ENCODE measurements at regions not wholly inside any gene's neighbourhood (a gene's known extent, or its start where the extent isn't known, plus 50 kb on each side); places are given as distances from the start of the nearest gene placed in this dataset.

GRCh38 chr1:191857600-191857999, 300.7 kb upstream of the RGS18 start:
- H3K4ac ChIP-seq (ENCODE audit: low read depth, low read length), result no peak overlapping the region
- no peaks in the 10 kb centered on the region for H4K20me1 ChIP-seq (ENCODE audit: insufficient read depth, low read length)
- H2AK5ac ChIP-seq (ENCODE audit: low read depth, low read length), result no peak overlapping the region
- H3K9ac ChIP-seq (ENCODE audit: low read depth, low read length), result no peak overlapping the region
- H3K9me3 ChIP-seq (ENCODE audit: control insufficient read depth, insufficient read depth, low read length), result no peaks in the 10 kb centered on the region
- in situ Hi-C loops (cut with MboI; ENCODE audit: low sequenced_read_pairs) (no loop called here), intact Hi-C loops (cut with micrococcal nuclease) (no loop called here), dilution Hi-C loops (cut with HindIII; ENCODE audit: low sequenced_read_pairs, unreplicated experiment) (no loop called here)
- ATAC-seq (ENCODE audit: low read depth) (peak; percentile 54), DNase-seq (peak; percentile 42)
- no peak overlapping the region for H3K23ac ChIP-seq (ENCODE audit: low read depth, low read length)
- TF ChIP-seq USF2 (IDR thresholded peaks at IDR 0.05; ENCODE audit: low read depth, low read length) (no peak), CTCF (conservative IDR thresholded peaks at IDR 0.05; ENCODE audit: low read depth, low read length) (no peak), RFX5 (IDR thresholded peaks at IDR 0.05; ENCODE audit: low read depth, low read length) (no peak)
- no peak overlapping the region for H3K56ac ChIP-seq (ENCODE audit: extremely low read depth, insufficient read depth, low read length)
- H4K5ac ChIP-seq (ENCODE audit: low read depth, low read length), result peak overlapping the region; percentile 63; the same call in 1 of the 2 replicates
- no peak overlapping the region; the same call in 2 of the 3 replicates for H2BK15ac ChIP-seq (ENCODE audit: low read depth, low read length)
- POLR2A ChIA-PET (ENCODE audit: unreplicated experiment), result no interaction called here
- no peaks in the 10 kb centered on the region for H3K9me1 ChIP-seq (ENCODE audit: insufficient read depth, low read length)
- no TSS peak for BruUV-seq (replicated peaks)
- H4K8ac ChIP-seq (ENCODE audit: low read depth in 2 of 2, low read length in 2 of 2), result 0 out of 4 replicates have a peak overlapping the region, but pooled peaks of 1 of the 2 experiments have one; percentile 5
- H3K27ac ChIP-seq (ENCODE audit: insufficient read depth, low read length), result no peak overlapping the region
- no peak overlapping the region for H2AFZ ChIP-seq (replicated peaks; ENCODE audit: low read length, poor library complexity)
- H3K79me1 ChIP-seq (ENCODE audit: low read depth in 1 of 2, low read length in 2 of 2), result no peaks in the 10 kb centered on the region
- no peak overlapping the region; the same call in 1 of the 2 replicates for H3K4me2 ChIP-seq (ENCODE audit: low read depth, low read length)
- H2BK120ac ChIP-seq (ENCODE audit: low read depth, low read length), result peak overlapping the region; percentile 63
- no peak overlapping the region for H4K91ac ChIP-seq (ENCODE audit: insufficient read depth, low read depth, low read length)
- CTCF ChIA-PET, result no interaction called here
- WGBS, 2 experiments (ENCODE audit: extremely low coverage in 2 of 2, insufficient read length in 1 of 2), result no CpG with 5 or more reads among the region's 1 CpG
- peaks cover 2% of the 10 kb centered on the region for H3K4me1 ChIP-seq (ENCODE audit: control insufficient read depth, insufficient read depth, low read length)
- no peaks in the 10 kb centered on the region for H3K36me3 ChIP-seq (ENCODE audit: control insufficient read depth, insufficient read depth, low read length)
- no peak overlapping the region for H3K4me3 ChIP-seq (ENCODE audit: insufficient read depth, low read depth, low read length)
- peak overlapping the region; percentile 66 for H2BK5ac ChIP-seq (ENCODE audit: low read depth, low read length, poor library complexity, severe bottlenecking)
- no peak overlapping the region for H2AK9ac ChIP-seq (replicated peaks; ENCODE audit: low read depth, low read length, poor library complexity)
- no peaks in the 10 kb centered on the region for H3K27me3 ChIP-seq (ENCODE audit: control insufficient read depth, insufficient read depth, low read length)
- H2BK20ac ChIP-seq (ENCODE audit: low read depth, low read length), result peak overlapping the region; percentile 84
- H3K18ac ChIP-seq (ENCODE audit: low read depth, low read length), result peak overlapping the region; percentile 59; the same call in 1 of the 2 replicates
- H3K14ac ChIP-seq (replicated peaks; ENCODE audit: low read depth, low read length), result no peak overlapping the region

Data from IMR-90 (cell line).